NCI-H460 (cell line): ENCODE measurements at regions not wholly inside any gene's neighbourhood (a gene's known extent, or its start where the extent isn't known, plus 50 kb on each side); places are given as distances from the start of the nearest gene placed in this dataset.

Experiments used
- DNase-seq: peaks from one replicate; pipeline ENCODE4 v3.0.0-alpha.2; 2016; ENCODE audit warnings: low read depth; ENCODE audit errors: extremely low read depth

DNA sequence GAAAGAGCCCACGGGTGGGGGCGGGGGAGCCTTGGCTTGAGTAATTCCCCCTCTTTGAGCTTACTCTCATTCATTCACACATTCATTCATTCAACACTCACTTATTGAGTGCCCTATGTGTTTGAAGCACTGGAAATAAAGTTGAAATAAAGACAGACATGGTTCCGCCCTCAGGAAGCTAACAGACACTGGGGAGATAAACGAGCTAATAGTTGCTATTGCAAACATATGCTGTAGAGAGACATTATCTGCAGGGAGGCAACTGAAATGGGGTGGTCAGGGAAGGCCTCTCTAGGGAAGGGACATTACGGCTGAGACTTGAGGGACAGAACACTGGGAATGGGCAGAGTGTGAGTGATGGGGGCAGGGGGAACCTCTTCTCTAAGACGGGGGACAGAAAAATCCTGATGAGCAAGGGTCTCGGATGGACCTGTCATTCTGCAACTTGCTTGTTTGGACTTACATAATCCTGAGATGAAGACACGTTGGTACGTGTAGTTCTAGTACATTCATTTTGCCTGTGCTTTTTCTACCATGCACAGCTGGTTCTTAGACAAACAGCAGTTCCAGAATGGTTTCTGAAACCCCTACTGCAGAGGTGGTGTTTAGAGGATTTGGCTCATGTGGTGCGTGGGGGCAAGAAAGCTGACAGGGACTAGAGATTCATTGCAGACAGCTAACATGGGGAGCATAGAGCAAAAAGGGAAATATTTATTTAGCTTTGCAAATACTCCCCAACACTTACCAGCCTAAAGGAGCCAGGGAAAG lies 71.1 kb upstream of the BLCAP start:
- DNase-seq = no peak

- DNase-seq = no peak
These were observed 70.4 kb upstream of the BLCAP start for GRCh38 chr20:37598100-37598543.

DNA sequence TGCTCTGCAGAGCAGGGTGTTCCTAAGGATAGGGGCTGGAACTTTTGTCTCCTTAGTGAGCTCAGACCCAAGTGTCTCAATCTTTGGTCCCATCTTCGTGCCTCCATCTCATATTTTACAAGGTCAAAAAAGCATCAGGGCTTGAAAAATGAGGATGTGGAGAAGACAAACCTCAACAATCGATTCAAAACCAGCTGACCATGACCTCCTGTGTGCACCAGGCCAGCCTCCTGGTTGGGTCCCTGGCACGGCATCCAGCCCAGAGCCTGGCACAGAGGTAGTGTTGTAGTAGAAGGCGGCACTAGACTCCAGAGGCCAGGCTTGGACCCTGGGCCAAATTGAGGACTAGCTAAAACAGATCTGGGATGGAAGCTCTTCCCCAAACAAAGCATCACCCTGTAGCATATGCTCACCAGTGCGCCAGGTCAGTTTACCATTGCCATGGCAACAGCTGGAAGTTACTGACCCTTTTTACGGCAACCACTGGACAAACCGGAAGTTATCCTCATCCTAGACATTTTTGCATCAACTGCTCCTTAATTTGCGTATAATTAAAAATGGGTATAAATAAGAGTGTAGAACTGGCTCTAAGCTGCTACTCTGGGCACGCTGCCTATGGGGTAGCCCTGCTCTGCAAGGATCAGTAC lies 69.3 kb upstream of the BLCAP start:
- DNase-seq = no peak

DNA sequence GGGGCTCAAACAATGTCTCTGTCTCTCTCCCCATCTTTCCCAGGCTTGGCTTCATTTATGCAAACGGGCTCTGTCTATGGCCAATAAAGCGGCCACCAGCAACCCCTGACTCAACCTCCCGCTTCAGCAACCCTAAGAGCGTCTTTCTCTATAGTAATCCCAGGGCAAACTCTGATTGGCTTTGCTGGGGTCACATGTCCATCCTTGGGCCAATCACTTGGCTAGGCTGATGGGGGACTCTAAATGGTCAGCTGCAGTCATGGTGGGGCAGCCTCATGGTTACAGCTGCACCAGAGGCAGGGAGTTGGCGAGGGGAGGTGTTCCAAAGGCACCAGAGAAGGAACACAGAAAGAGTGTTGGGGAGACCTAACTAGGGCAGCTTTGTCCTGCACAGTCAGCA lies 68.5 kb upstream of the BLCAP start:
- no peak for DNase-seq

DNA sequence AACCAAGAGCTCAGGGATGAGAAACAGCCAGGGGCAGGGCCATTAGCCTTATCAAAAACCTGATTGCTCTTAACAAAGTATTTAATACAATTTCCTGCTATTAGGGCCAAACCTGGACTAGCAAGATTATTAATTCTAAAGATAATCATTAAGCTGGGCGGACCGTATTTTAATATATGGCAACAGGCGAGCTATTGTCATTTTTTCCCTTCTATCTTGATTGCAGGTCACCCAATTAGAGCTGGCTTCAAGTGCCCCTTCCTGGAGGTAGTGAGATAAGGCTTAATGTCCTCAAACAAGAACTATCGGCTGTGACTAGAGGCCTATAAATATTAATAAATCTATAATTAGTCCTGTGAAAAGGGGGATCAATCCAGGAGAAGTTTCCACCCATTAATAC lies 66.0 kb upstream of the BLCAP start:
- no peak for DNase-seq

DNA sequence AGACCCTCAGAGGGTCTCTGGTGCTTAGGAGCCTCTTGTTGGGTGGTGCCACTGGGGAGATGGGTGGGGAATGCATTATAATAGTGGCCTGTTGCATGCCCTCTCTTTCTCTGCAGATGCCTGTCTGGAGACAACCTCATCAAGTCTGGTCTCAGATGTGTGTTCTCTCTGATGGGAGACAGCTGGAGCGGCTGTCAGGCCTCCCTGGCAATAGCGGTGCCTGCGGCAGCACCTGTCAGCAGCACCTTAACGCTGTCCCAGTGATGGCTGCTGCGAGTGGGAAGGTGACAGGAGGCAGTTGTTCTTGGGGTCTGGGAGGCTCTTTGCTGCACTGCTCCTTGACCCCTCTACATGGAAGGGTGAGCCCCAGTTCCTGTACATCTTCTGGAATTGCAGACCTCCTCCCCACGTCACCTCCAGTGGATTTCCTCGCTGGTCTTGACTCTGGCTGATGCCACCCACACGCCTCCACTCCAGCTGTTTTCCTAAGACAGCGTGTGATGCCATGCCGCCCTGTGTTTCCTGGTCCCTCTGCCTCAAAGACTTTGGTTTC lies 63.3 kb upstream of the BLCAP start:
- DNase-seq = no peak

DNA sequence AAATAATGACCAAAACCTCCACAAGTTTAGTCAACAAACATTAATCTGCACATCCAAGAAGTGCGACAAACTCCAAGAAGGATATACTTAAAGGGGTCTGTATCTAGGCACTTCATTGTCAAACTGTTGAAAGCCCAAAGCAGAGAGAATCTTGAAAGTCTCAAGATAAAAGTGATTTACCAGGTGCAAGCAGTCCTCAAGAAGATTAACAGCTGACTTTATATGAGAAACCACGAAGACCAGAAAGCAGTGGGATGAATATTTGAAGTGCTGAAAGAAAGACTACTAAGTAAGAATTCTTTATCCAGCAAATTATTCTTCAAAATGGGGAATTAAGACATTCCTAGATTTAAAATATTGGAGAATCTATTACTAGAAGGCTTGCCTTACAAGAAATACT lies 58.4 kb upstream of the BLCAP start:
- no peak for DNase-seq

DNA sequence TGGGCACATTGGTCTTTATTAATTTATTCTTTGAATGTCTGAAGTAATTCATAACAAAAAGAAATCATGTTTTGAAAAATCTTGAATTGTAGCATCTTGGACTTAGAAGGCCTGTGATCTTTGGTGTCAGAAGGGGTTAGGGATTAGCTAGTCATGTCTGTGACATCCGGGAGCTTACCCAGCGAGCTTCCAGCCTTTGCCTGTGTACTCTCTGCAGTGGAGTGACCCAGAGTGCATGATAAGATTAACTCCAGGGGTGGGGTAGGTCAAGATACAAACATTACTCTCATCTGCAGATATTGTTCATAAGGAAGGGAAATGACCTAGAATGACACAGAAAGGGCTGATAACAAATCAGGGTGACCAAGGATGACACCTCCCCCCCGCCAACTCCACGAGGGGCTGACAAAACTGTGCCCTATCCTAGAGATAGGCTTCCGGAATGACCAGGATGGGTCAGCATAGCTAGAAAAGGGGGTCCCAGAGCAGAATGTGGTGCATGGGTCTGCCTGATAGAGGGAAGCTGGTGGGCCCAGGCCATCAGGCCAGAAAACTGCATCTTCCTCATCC lies 56.6 kb upstream of the BLCAP start:
- DNase-seq = no peak

DNA sequence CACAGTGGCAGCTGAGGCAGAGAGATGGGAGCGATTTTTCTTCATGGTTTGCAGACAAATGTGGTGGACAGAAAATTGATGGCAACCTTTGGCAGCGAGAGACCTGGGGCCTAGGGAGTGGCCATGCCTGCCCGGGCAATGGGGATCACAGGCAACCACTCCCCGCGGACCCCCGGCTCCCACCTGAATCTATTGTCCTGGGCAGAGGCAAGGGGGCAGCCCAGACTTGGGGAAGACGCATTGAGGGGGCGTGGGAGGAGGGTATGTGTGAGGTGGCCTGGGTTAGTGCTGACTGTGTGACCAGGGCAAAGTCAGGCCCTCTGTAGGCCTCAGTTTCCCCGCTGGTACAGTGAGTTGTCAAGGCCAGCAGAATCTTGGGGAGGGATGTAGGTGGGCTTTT lies 53.6 kb upstream of the BLCAP start:
- no peak for DNase-seq

DNA sequence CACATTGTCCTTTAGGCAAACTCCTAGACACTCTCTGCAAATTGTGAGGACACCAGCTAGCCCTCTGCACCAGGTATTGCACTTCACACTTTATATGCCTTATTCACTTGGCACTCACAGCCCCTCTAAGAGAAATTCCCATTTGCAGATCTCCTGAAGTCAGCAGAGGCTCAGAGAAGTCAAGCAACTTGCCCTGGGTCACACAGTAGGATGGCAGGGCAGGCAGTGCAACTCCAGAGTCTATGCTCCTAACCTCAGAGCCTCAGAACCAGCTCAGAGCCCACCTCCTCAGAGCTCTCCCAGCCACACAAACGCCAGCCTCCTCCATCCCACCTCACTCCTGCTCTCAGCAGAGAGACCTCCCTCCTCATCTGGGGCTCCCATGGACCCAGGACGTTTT lies 52.4 kb upstream of the BLCAP start:
- no peak for DNase-seq

DNA sequence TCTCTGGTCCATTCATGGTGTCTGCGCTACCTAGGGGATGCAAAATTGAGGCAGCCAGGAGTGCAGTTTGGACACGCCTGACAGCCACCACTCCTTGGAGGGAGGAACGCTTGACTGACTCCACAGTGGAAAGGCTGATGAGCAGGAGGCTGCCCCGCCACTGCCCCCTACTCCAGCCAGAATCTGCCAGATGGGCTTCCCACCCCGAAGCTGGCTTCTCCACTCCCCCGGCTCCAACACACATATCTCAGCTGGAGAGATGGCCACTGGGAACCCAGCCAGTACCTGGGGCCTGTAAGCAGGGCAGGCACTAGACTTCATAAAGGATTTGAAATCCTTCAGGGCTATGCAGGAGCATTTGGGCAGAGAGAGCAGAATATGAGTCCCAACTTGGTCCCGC lies 51.4 kb upstream of the BLCAP start:
- no peak for DNase-seq

- DNase-seq = no peak
These were observed 50.3 kb upstream of the BLCAP start for GRCh38 chr20:37577981-37578380.
